HL-60/S4 treated with phorbol 12-myristate 13-acetate at 8.2 ng/mL for 4 days and 3 days (cell line): ENCODE measurements at regions not wholly inside any gene's neighbourhood (a gene's known extent, or its start where the extent isn't known, plus 50 kb on each side); places are given as distances from the start of the nearest gene placed in this dataset.

Experiments used
- in situ Hi-C: fragments of 300-500 bp; cut with MboI; formaldehyde crosslinking; loops from 2 replicates; pipeline ENCODE4 v1.15.0; 2022; ENCODE audit warnings: low sequenced_read_pairs

- in situ Hi-C loops, result no loop called here
Measured at GRCh38 chr13:78341032-78341431, 262.3 kb downstream of the POU4F1 start.

- in situ Hi-C loops, result no loop called here
Measured at GRCh38 chr13:78339927-78340326, 263.4 kb downstream of the POU4F1 start.

- in situ Hi-C loops, result no loop called here
Measured at GRCh38 chr13:78334059-78334458, 269.3 kb downstream of the POU4F1 start.

GRCh38 chr13:78326633-78327032 is 276.7 kb downstream of the POU4F1 start:
- in situ Hi-C loops, result no loop called here

GRCh38 chr13:78325585-78325984 is 277.8 kb downstream of the POU4F1 start:
- in situ Hi-C loops, result no loop called here

GRCh38 chr13:78323848-78324247 is 279.5 kb downstream of the POU4F1 start:
- in situ Hi-C loops, result no loop called here

GRCh38 chr13:78323040-78323439 is 280.3 kb downstream of the POU4F1 start:
- in situ Hi-C loops, result no loop called here

GRCh38 chr13:78319101-78319627 is 284.2 kb downstream of the POU4F1 start:
- in situ Hi-C loops, result no loop called here

GRCh38 chr13:78317030-78317429 is 286.3 kb downstream of the POU4F1 start:
- in situ Hi-C loops, result no loop called here

- in situ Hi-C loops, result no loop called here
Measured at GRCh38 chr13:78309497-78310180, 293.7 kb downstream of the POU4F1 start.

GRCh38 chr13:78306519-78307206 is 296.7 kb downstream of the POU4F1 start:
- in situ Hi-C loops, result no loop called here

GRCh38 chr13:78305171-78305570 is 298.2 kb downstream of the POU4F1 start:
- in situ Hi-C loops, result no loop called here

- in situ Hi-C loops, result no loop called here
Measured at GRCh38 chr13:78299832-78300623, 303.3 kb downstream of the POU4F1 start.

- in situ Hi-C loops, result no loop called here
Measured at GRCh38 chr13:78298657-78299056, 304.7 kb downstream of the POU4F1 start.

GRCh38 chr13:78286748-78287147 is 316.6 kb downstream of the POU4F1 start:
- in situ Hi-C loops, result no loop called here

- in situ Hi-C loops, result no loop called here
Measured at GRCh38 chr13:78265098-78265497, 338.3 kb downstream of the POU4F1 start.

GRCh38 chr13:78258304-78258703 is 339.7 kb upstream of the EDNRB start:
- in situ Hi-C loops, result no loop called here

GRCh38 chr13:78256484-78256883 is 337.9 kb upstream of the EDNRB start:
- in situ Hi-C loops, result no loop called here

GRCh38 chr13:78254113-78254512 is 335.5 kb upstream of the EDNRB start:
- in situ Hi-C loops, result no loop called here

GRCh38 chr13:78247362-78247761 is 328.7 kb upstream of the EDNRB start:
- in situ Hi-C loops, result no loop called here

GRCh38 chr13:78241278-78241919 is 322.8 kb upstream of the EDNRB start:
- in situ Hi-C loops, result no loop called here
